Gastrocnemius medialis (tissue), 4 donors: ENCODE measurements at regions not wholly inside any gene's neighbourhood (a gene's known extent, or its start where the extent isn't known, plus 50 kb on each side); places are given as distances from the start of the nearest gene placed in this dataset.

Source experiments
- POLR2A ChIP-seq, 2 donors: fragments of 450-650 bp; IDR thresholded peaks; one replicate each; pipeline ENCODE4 v1.6.1; 2017; ENCODE audit warnings: antibody characterized with exemption in 2 of 2, mild to moderate bottlenecking in 2 of 2, moderate library complexity in 2 of 2
- TF ChIP-seq, protein P1 (sequence below), 5 experiments: fragments of 450-650 bp in 3 of 5; fragments of 200-600 bp in 2 of 5; sonication (generic) in 2 of 5; IDR thresholded peaks in 4 of 5; conservative IDR thresholded peaks in 1 of 5; 1 replicate in 4 of 5; 2 replicates in 1 of 5; pipeline ENCODE4 v1.5.1; 2016 to 2019; ENCODE audit warnings: antibody characterized with exemption in 5 of 5, mild to moderate bottlenecking in 3 of 5, moderate library complexity in 3 of 5

DNA sequence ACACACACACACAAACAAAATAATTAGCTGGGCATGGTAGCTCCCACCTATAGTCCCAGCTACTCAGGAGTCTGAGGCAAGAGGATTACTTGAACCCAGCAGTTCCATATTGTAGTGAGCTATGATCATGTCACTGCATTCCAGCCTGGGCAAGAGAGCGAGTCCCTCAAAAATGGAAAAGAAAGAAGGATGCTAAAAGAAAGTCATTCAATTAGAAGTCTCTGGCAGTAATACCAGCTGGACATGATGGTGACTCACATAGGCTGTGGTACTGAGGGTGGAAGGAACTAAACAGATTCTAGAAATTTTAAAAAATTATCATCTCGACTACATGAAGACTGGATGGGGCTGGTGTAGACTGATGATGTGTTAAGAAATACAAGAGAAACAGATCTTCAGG lies 385.3 kb downstream of the ETV1 start:
- TF ChIP-seq, protein P1, sequence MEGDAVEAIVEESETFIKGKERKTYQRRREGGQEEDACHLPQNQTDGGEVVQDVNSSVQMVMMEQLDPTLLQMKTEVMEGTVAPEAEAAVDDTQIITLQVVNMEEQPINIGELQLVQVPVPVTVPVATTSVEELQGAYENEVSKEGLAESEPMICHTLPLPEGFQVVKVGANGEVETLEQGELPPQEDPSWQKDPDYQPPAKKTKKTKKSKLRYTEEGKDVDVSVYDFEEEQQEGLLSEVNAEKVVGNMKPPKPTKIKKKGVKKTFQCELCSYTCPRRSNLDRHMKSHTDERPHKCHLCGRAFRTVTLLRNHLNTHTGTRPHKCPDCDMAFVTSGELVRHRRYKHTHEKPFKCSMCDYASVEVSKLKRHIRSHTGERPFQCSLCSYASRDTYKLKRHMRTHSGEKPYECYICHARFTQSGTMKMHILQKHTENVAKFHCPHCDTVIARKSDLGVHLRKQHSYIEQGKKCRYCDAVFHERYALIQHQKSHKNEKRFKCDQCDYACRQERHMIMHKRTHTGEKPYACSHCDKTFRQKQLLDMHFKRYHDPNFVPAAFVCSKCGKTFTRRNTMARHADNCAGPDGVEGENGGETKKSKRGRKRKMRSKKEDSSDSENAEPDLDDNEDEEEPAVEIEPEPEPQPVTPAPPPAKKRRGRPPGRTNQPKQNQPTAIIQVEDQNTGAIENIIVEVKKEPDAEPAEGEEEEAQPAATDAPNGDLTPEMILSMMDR (IDR thresholded peaks at IDR 0.05 in 4 of 5, conservative IDR thresholded peaks at IDR 0.05 in 1 of 5), result no peak
- no peak for TF ChIP-seq POLR2A (IDR thresholded peaks at IDR 0.05)
